ENCODE measurements at regions not wholly inside any gene's neighbourhood (a gene's known extent, or its start where the extent isn't known, plus 50 kb on each side); places are given as distances from the start of the nearest gene placed in this dataset.
"Not testable (repeated sequence)": the region's sequence is repeated elsewhere in the genome, so short reads cannot be mapped to it uniquely, and the experiment has no call there.

- no peak for ATAC-seq
These were observed 1162.4 kb downstream of the BRINP3 start for GRCh38 chr1:189315035-189315901.

GRCh38 chr1:189323091-189323490 lies 1154.6 kb downstream of the BRINP3 start:
- peak; percentile 92 for ATAC-seq
- TF ChIP-seq CREB5 (CRISPR knock-in tag; IDR thresholded peaks at IDR 0.05; ENCODE audit: low read depth) (no peak), RARB (CRISPR knock-in tag; IDR thresholded peaks at IDR 0.05) (no peak), OSR1 (CRISPR knock-in tag; IDR thresholded peaks at IDR 0.05) (no peak), ZC3H10 (CRISPR knock-in tag; IDR thresholded peaks at IDR 0.05) (peak; percentile 16; the same call in 1 of the 2 replicates)

More at GRCh38 chr1:189315035-189315901, 1162.4 kb downstream of the BRINP3 start:
- no peak for TF ChIP-seq ZC3H10 (CRISPR knock-in tag; IDR thresholded peaks at IDR 0.05)
- no peak for TF ChIP-seq BACH2 (CRISPR knock-in tag; IDR thresholded peaks at IDR 0.05; ENCODE audit: borderline replicate concordance)
- TF ChIP-seq ZNF70 (CRISPR knock-in tag; IDR thresholded peaks at IDR 0.05) = no peak
- no peak for TF ChIP-seq SNAI2 (CRISPR knock-in tag; IDR thresholded peaks at IDR 0.05)
- no peak for TF ChIP-seq ZNF8 (CRISPR knock-in tag; IDR thresholded peaks at IDR 0.05)
- TF ChIP-seq ISL1 (CRISPR knock-in tag; IDR thresholded peaks at IDR 0.05) = no peak
- TF ChIP-seq ZFP3 (CRISPR knock-in tag; IDR thresholded peaks at IDR 0.05) = no peak
- TF ChIP-seq OSR1 (CRISPR knock-in tag; IDR thresholded peaks at IDR 0.05) = no peak
- no peak for TF ChIP-seq ESRRG (CRISPR knock-in tag; IDR thresholded peaks at IDR 0.05)
- no peak for TF ChIP-seq ZNF565 (CRISPR knock-in tag; conservative IDR thresholded peaks at IDR 0.05; ENCODE audit: low read depth)
- no peak for TF ChIP-seq TCF4 (CRISPR knock-in tag; IDR thresholded peaks at IDR 0.05; ENCODE audit: borderline replicate concordance)
- no peak for TF ChIP-seq ARNTL (CRISPR knock-in tag; IDR thresholded peaks at IDR 0.05; ENCODE audit: borderline replicate concordance, low read depth)
- TF ChIP-seq TOX (CRISPR knock-in tag; IDR thresholded peaks at IDR 0.05; ENCODE audit: borderline replicate concordance) = no peak
- no peak for TF ChIP-seq GLIS3 (CRISPR knock-in tag; IDR thresholded peaks at IDR 0.05)
- no peak for TF ChIP-seq CSRNP3 (CRISPR knock-in tag; IDR thresholded peaks at IDR 0.05)
- TF ChIP-seq POU6F1 (CRISPR knock-in tag; IDR thresholded peaks at IDR 0.05; ENCODE audit: borderline replicate concordance, low read depth) = no peak
- no peak for TF ChIP-seq ZFP30 (CRISPR knock-in tag; IDR thresholded peaks at IDR 0.05)
- no peak for TF ChIP-seq RARB (CRISPR knock-in tag; IDR thresholded peaks at IDR 0.05)
- no peak for TF ChIP-seq PATZ1 (CRISPR knock-in tag; IDR thresholded peaks at IDR 0.05; ENCODE audit: borderline replicate concordance)

GRCh38 chr1:189331071-189331470 lies 1146.6 kb downstream of the BRINP3 start:
- not testable (repeated sequence) for ATAC-seq

- no peak for TF ChIP-seq CREB5 (CRISPR knock-in tag; IDR thresholded peaks at IDR 0.05; ENCODE audit: low read depth)
- no peak for TF ChIP-seq ZNF565 (CRISPR knock-in tag; conservative IDR thresholded peaks at IDR 0.05; ENCODE audit: low read depth)
- no peak for TF ChIP-seq OSR1 (CRISPR knock-in tag; IDR thresholded peaks at IDR 0.05)
- TF ChIP-seq SNAI2 (CRISPR knock-in tag; IDR thresholded peaks at IDR 0.05) = no peak
- no peak for TF ChIP-seq ESRRG (CRISPR knock-in tag; IDR thresholded peaks at IDR 0.05)
- TF ChIP-seq PATZ1 (CRISPR knock-in tag; IDR thresholded peaks at IDR 0.05; ENCODE audit: borderline replicate concordance) = no peak
- no peak for TF ChIP-seq TCF4 (CRISPR knock-in tag; IDR thresholded peaks at IDR 0.05; ENCODE audit: borderline replicate concordance)
- no peak for TF ChIP-seq ZNF8 (CRISPR knock-in tag; IDR thresholded peaks at IDR 0.05)
- TF ChIP-seq ARNTL (CRISPR knock-in tag; IDR thresholded peaks at IDR 0.05; ENCODE audit: borderline replicate concordance, low read depth) = no peak
- TF ChIP-seq CSRNP3 (CRISPR knock-in tag; IDR thresholded peaks at IDR 0.05) = no peak
- no peak for TF ChIP-seq PPARA (CRISPR knock-in tag; IDR thresholded peaks at IDR 0.05; ENCODE audit: borderline replicate concordance)
- no peak for TF ChIP-seq ISL1 (CRISPR knock-in tag; IDR thresholded peaks at IDR 0.05)
- no peak for ATAC-seq
These were observed 1141.3 kb downstream of the BRINP3 start for GRCh38 chr1:189336115-189337100.

Measured in SK-N-SH treated with all-trans-retinoic acid at 6 μM for 48 hours (cell line).